ENCODE measurements at regions not wholly inside any gene's neighbourhood (a gene's known extent, or its start where the extent isn't known, plus 50 kb on each side); places are given as distances from the start of the nearest gene placed in this dataset.

- no peak overlapping the region for H3K4me2 ChIP-seq (ENCODE audit: insufficient read depth, low read length)
- POLR2A ChIA-PET, result no interaction called here
- BruUV-seq (replicated peaks), result no TSS peak
- dilution Hi-C loops (cut with MboI; ENCODE audit: extremely low pct_ligation_motif_present, low sequenced_read_pairs), result no loop called here
- intact Hi-C loops (cut with micrococcal nuclease), result no loop called here
- H3K27ac ChIP-seq (ENCODE audit: insufficient read depth, low read depth, low read length), result no peak overlapping the region
- DNase-seq (ENCODE audit: low read depth, low spot score) (no peak), FAIRE-seq (no peak)
- H3K9ac ChIP-seq (replicated peaks; ENCODE audit: extremely low read depth, insufficient read depth, low read length), result no peak overlapping the region
- no peaks in the 10 kb centered on the region for H4K20me1 ChIP-seq (replicated peaks; ENCODE audit: control insufficient read depth, extremely low read depth, insufficient read depth, low read length)
- H3K4me1 ChIP-seq (ENCODE audit: control insufficient read depth, extremely low read depth, insufficient read depth, low read length), result no peaks in the 10 kb centered on the region
- no peaks in the 10 kb centered on the region for H3K9me1 ChIP-seq (replicated peaks; ENCODE audit: control insufficient read depth, extremely low read depth, insufficient read depth, low read length)
- TF ChIP-seq FOS (IDR thresholded peaks at IDR 0.05; ENCODE audit: borderline replicate concordance, insufficient read depth, low read length), result no peak
- TF ChIP-seq POLR2A (IDR thresholded peaks at IDR 0.05; ENCODE audit: low read depth, low read length), result no peak
- TF ChIP-seq POLR2AphosphoS5 (IDR thresholded peaks at IDR 0.05; ENCODE audit: insufficient read depth, low read depth, low read length), result no peak
- TF ChIP-seq, protein P1, sequence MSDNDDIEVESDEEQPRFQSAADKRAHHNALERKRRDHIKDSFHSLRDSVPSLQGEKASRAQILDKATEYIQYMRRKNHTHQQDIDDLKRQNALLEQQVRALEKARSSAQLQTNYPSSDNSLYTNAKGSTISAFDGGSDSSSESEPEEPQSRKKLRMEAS (IDR thresholded peaks at IDR 0.05; ENCODE audit: insufficient read depth, insufficient read length), result no peak
- TF ChIP-seq, protein P2, sequence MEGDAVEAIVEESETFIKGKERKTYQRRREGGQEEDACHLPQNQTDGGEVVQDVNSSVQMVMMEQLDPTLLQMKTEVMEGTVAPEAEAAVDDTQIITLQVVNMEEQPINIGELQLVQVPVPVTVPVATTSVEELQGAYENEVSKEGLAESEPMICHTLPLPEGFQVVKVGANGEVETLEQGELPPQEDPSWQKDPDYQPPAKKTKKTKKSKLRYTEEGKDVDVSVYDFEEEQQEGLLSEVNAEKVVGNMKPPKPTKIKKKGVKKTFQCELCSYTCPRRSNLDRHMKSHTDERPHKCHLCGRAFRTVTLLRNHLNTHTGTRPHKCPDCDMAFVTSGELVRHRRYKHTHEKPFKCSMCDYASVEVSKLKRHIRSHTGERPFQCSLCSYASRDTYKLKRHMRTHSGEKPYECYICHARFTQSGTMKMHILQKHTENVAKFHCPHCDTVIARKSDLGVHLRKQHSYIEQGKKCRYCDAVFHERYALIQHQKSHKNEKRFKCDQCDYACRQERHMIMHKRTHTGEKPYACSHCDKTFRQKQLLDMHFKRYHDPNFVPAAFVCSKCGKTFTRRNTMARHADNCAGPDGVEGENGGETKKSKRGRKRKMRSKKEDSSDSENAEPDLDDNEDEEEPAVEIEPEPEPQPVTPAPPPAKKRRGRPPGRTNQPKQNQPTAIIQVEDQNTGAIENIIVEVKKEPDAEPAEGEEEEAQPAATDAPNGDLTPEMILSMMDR (IDR thresholded peaks at IDR 0.05; ENCODE audit: extremely low read depth in 1 of 2, insufficient read depth in 1 of 2, low read depth in 1 of 2, low read length in 2 of 2), result no peak
- no peak for TF ChIP-seq GATA2 (IDR thresholded peaks at IDR 0.05; ENCODE audit: insufficient read depth, insufficient read length, low read depth, low read length)
- no peak for TF ChIP-seq JUN (IDR thresholded peaks at IDR 0.05; ENCODE audit: borderline replicate concordance, insufficient read depth, insufficient read length, low read depth)
- no peak for TF ChIP-seq EZH2 (IDR thresholded peaks at IDR 0.05; ENCODE audit: borderline replicate concordance, low read depth, low read length, severe bottlenecking)
- no peak for TF ChIP-seq MYC (IDR thresholded peaks at IDR 0.05; ENCODE audit: low read depth, low read length)
- CTCF ChIA-PET, result no interaction called here
- peaks cover 2% of the 10 kb centered on the region for H3K9me3 ChIP-seq (replicated peaks; ENCODE audit: control insufficient read depth, insufficient read depth, low read length)
- H3K27me3 ChIP-seq (ENCODE audit: control insufficient read depth in 2 of 2, insufficient read depth in 2 of 2, low read length in 2 of 2), result no peaks in the 10 kb centered on the region
- no peak overlapping the region for H2AFZ ChIP-seq (ENCODE audit: low read depth, low read length)
- H3K79me2 ChIP-seq (ENCODE audit: control insufficient read depth, insufficient read depth, low read length), result no peaks in the 10 kb centered on the region
- no peaks in the 10 kb centered on the region for H3K36me3 ChIP-seq (ENCODE audit: control insufficient read depth in 2 of 2, extremely low read depth in 1 of 2, insufficient read depth in 2 of 2, low read length in 2 of 2)
- H3K4me3 ChIP-seq (replicated peaks in 1 of 3; ENCODE audit: insufficient read depth in 1 of 3, low read depth in 1 of 3, low read length in 3 of 3), result no peak overlapping the region
Observed at GRCh38 chr16:20166531-20167235, 93.0 kb upstream of the GPR139 start.
